ENCODE measurements at regions not wholly inside any gene's neighbourhood (a gene's known extent, or its start where the extent isn't known, plus 50 kb on each side); places are given as distances from the start of the nearest gene placed in this dataset.

DNA sequence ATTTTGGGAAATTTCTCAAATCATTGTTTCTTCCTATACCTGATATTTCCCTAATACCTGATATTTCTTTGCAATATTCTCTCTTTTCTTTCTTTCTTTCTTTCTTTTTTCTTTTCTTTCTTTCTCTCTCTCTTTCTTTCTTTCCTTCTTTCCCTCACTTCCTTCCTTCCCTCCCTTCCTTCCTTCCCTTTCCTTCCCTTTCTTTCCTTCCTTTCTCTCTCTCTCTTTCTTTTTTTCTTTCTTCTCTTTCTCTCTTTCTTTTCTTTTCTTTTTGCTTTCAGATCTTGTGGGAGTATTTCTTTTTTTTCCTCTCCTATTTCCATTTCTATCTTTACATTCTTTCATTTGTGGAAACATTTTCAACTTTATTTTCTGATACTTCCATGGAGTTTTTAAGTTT, 76.1 kb upstream of the ANKEF1 start:
- Histone ChIP-seq H3F3A (replicated peaks; ENCODE audit: low read depth) (no peaks in the 10 kb centered on the region), H3K9me2 (ENCODE audit: insufficient read depth) (no peaks in the 10 kb centered on the region), H3K79me2 (replicated peaks; ENCODE audit: insufficient read depth) (no peaks in the 10 kb centered on the region), H3K27me3 (ENCODE audit: insufficient read depth) (no peaks in the 10 kb centered on the region), H3K4me3 (no peak overlapping the region), H3K36me3 (ENCODE audit: insufficient read depth) (no peaks in the 10 kb centered on the region), H3K4me2 (no peak overlapping the region), H4K20me1 (replicated peaks; ENCODE audit: insufficient read depth) (no peaks in the 10 kb centered on the region), H3K27ac (ENCODE audit: low read depth) (no peak overlapping the region), H3K4me1 (ENCODE audit: insufficient read depth) (peaks cover 1% of the 10 kb centered on the region; the same call in 1 of the 2 replicates), H2AFZ (no peak overlapping the region)
- TF ChIP-seq EZH2phosphoT487 (IDR thresholded peaks at IDR 0.05; ENCODE audit: unreplicated experiment) (no peak), CREB1 (CRISPR knock-in tag; IDR thresholded peaks at IDR 0.05; ENCODE audit: low read depth) (no peak), NANOG (IDR thresholded peaks at IDR 0.05; ENCODE audit: borderline replicate concordance) (no peak), EZH2 (IDR thresholded peaks at IDR 0.05; ENCODE audit: low read depth, unreplicated experiment) (no peak), ZNF462 (CRISPR knock-in tag; IDR thresholded peaks at IDR 0.05) (no peak), STAT1 (IDR thresholded peaks at IDR 0.05; ENCODE audit: unreplicated experiment) (no peak), JUNB (IDR thresholded peaks at IDR 0.05; ENCODE audit: unreplicated experiment) (no peak), ZNF114 (CRISPR knock-in tag; IDR thresholded peaks at IDR 0.05) (no peak), ETS1 (IDR thresholded peaks at IDR 0.05) (no peak), ZNF331 (CRISPR knock-in tag; IDR thresholded peaks at IDR 0.05; ENCODE audit: low read depth) (no peak), POLR2AphosphoS5 (IDR thresholded peaks at IDR 0.05; ENCODE audit: low read depth) (no peak)
- TF ChIP-seq, protein P1, sequence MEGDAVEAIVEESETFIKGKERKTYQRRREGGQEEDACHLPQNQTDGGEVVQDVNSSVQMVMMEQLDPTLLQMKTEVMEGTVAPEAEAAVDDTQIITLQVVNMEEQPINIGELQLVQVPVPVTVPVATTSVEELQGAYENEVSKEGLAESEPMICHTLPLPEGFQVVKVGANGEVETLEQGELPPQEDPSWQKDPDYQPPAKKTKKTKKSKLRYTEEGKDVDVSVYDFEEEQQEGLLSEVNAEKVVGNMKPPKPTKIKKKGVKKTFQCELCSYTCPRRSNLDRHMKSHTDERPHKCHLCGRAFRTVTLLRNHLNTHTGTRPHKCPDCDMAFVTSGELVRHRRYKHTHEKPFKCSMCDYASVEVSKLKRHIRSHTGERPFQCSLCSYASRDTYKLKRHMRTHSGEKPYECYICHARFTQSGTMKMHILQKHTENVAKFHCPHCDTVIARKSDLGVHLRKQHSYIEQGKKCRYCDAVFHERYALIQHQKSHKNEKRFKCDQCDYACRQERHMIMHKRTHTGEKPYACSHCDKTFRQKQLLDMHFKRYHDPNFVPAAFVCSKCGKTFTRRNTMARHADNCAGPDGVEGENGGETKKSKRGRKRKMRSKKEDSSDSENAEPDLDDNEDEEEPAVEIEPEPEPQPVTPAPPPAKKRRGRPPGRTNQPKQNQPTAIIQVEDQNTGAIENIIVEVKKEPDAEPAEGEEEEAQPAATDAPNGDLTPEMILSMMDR (conservative IDR thresholded peaks at IDR 0.05; ENCODE audit: low read depth in 2 of 2) = no peak
- TF ChIP-seq, protein P2, sequence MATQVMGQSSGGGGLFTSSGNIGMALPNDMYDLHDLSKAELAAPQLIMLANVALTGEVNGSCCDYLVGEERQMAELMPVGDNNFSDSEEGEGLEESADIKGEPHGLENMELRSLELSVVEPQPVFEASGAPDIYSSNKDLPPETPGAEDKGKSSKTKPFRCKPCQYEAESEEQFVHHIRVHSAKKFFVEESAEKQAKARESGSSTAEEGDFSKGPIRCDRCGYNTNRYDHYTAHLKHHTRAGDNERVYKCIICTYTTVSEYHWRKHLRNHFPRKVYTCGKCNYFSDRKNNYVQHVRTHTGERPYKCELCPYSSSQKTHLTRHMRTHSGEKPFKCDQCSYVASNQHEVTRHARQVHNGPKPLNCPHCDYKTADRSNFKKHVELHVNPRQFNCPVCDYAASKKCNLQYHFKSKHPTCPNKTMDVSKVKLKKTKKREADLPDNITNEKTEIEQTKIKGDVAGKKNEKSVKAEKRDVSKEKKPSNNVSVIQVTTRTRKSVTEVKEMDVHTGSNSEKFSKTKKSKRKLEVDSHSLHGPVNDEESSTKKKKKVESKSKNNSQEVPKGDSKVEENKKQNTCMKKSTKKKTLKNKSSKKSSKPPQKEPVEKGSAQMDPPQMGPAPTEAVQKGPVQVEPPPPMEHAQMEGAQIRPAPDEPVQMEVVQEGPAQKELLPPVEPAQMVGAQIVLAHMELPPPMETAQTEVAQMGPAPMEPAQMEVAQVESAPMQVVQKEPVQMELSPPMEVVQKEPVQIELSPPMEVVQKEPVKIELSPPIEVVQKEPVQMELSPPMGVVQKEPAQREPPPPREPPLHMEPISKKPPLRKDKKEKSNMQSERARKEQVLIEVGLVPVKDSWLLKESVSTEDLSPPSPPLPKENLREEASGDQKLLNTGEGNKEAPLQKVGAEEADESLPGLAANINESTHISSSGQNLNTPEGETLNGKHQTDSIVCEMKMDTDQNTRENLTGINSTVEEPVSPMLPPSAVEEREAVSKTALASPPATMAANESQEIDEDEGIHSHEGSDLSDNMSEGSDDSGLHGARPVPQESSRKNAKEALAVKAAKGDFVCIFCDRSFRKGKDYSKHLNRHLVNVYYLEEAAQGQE (IDR thresholded peaks at IDR 0.05; ENCODE audit: unreplicated experiment) = no peak
- Mint-ChIP-seq H3K4me1 (peaks cover under 1% of the 10 kb centered on the region; the same call in 2 of the 3 replicates), H3K9me3 (no peaks in the 10 kb centered on the region; the same call in 2 of the 3 replicates), H3K27me3 (ENCODE audit: insufficient read depth, low read depth, poor library complexity) (no peaks in the 10 kb centered on the region), H3K27ac (no peak overlapping the region), H3K4me3 (no peak overlapping the region), H3K36me3 (ENCODE audit: low read depth) (no peaks in the 10 kb centered on the region)
- ATAC-seq (no peak), DNase-seq (ENCODE audit: low spot score) (no peak)
